B cell (primary cell): ENCODE measurements at regions not wholly inside any gene's neighbourhood (a gene's known extent, or its start where the extent isn't known, plus 50 kb on each side); places are given as distances from the start of the nearest gene placed in this dataset.

ENCODE experiments used
- ATAC-seq: fragments of 200-7000 bp; cut with Tn5 transposase; one replicate; pipeline ENCODE4 v1.10.0; 2021; ENCODE audit warnings: low read depth, mild to moderate bottlenecking, moderate number of reproducible peaks, moderate library complexity
- CTCF ChIA-PET: fragments of 350-600 bp; sonication (Branson Sonifier 250); formaldehyde crosslinking; loops from one replicate; lab custom pipeline; 2021; ENCODE audit warnings: antibody characterized with exemption, inconsistent platforms; lab: Charles Lee
- POLR2A ChIA-PET: fragments of 350-600 bp; sonication (Branson Sonifier 250); formaldehyde crosslinking; loops from one replicate; lab custom pipeline; 2021; ENCODE audit warnings: antibody characterized with exemption; lab: Charles Lee
- DNase-seq: peaks from one replicate; pipeline ENCODE4 v3.0.0; 2013
- H2AFZ ChIP-seq: 2 replicates; pipeline ENCODE4 v1.6.1; 2012; ENCODE audit warnings: mild to moderate bottlenecking, low read depth, low read length; ENCODE audit not compliant: insufficient read depth, poor library complexity, severe bottlenecking
- H3K27ac ChIP-seq, 2 donors: 1 replicate in 1 of 2; 2 replicates in 1 of 2; pipeline ENCODE4 v1.5.1; 2012 to 2013; ENCODE audit warnings: low read length in 2 of 2, mild to moderate bottlenecking in 2 of 2, moderate library complexity in 1 of 2
- H3K27me3 ChIP-seq, 4 experiments: fragments of 200-600 bp in 1 of 4; sonication (generic) in 1 of 4; replicated peaks in 1 of 4; 1 replicate in 2 of 4; 2 replicates in 2 of 4; pipeline versions ENCODE4 v1.6.1 to v1.7.0; 2013 to 2016; ENCODE audit warnings: low read length in 3 of 4, mild to moderate bottlenecking in 2 of 4, mixed read lengths in 1 of 4, moderate library complexity in 1 of 4; ENCODE audit not compliant: insufficient read depth in 4 of 4, control insufficient read depth in 3 of 4; ENCODE audit errors: control extremely low read depth in 1 of 4
- H3K36me3 ChIP-seq, 2 experiments: replicated peaks in 1 of 2; 1 replicate in 1 of 2; 2 replicates in 1 of 2; pipeline versions ENCODE4 v1.6.1 to v1.7.1; 2013; ENCODE audit warnings: low read length in 1 of 2; ENCODE audit not compliant: insufficient read depth in 2 of 2, control insufficient read depth in 1 of 2; ENCODE audit errors: control extremely low read depth in 1 of 2, extremely low read depth in 1 of 2
- H3K4me1 ChIP-seq, 2 donors: fragments of 200-600 bp in 1 of 2; sonication (generic) in 1 of 2; 1 replicate in 1 of 2; 2 replicates in 1 of 2; pipeline versions ENCODE4 v1.5.1 to v1.6.1; 2013 to 2017; ENCODE audit warnings: low read length in 2 of 2; ENCODE audit not compliant: control insufficient read depth in 2 of 2, insufficient read depth in 2 of 2
- H3K4me2 ChIP-seq: replicated peaks from 2 replicates; pipeline ENCODE3; 2012; ENCODE audit warnings: mild to moderate bottlenecking, low read depth, low read length; ENCODE audit not compliant: poor library complexity, severe bottlenecking
- H3K4me3 ChIP-seq, 5 experiments: fragments of 200-600 bp in 1 of 5; sonication (generic) in 1 of 5; 1 replicate in 3 of 5; 2 replicates in 2 of 5; pipeline versions ENCODE4 v1.5.1 to v1.7.0; 2011 to 2016; ENCODE audit warnings: low read length in 4 of 5, mild to moderate bottlenecking in 4 of 5, low read depth in 2 of 5, control low read depth in 1 of 5, moderate library complexity in 1 of 5; ENCODE audit not compliant: insufficient read depth in 1 of 5; ENCODE audit errors: control extremely low read depth in 1 of 5, extremely low read depth in 1 of 5
- H3K79me2 ChIP-seq: fragments of 200-600 bp; sonication (generic); one replicate; pipeline ENCODE4 v1.6.0; 2016; ENCODE audit warnings: low read length; ENCODE audit not compliant: control insufficient read depth, insufficient read depth
- H3K9ac ChIP-seq: fragments of 200-600 bp; sonication (generic); 2 replicates; pipeline ENCODE4 v1.6.1; 2017; ENCODE audit warnings: mild to moderate bottlenecking, low read length, moderate library complexity
- H3K9me3 ChIP-seq, 3 donors: one replicate each; pipeline versions ENCODE4 v1.6.1 to v1.7.1; 2013; ENCODE audit warnings: low read length in 2 of 3; ENCODE audit not compliant: control insufficient read depth in 2 of 3, insufficient read depth in 1 of 3; ENCODE audit errors: control extremely low read depth in 1 of 3
- H4K20me1 ChIP-seq: 2 replicates; pipeline ENCODE4 v1.6.0; 2012; ENCODE audit warnings: mild to moderate bottlenecking, low read length; ENCODE audit not compliant: insufficient read depth, control insufficient read depth, poor library complexity, severe bottlenecking
- H3K27ac Mint-ChIP-seq: one replicate; pipeline ENCODE4 v1.8.0; 2021; ENCODE audit warnings: mixed read lengths
- H3K27me3 Mint-ChIP-seq: one replicate; pipeline ENCODE4 v1.8.0; 2021; ENCODE audit warnings: mixed read lengths
- H3K4me1 Mint-ChIP-seq: one replicate; pipeline ENCODE4 v1.8.0; 2021; ENCODE audit warnings: mixed read lengths
- H3K4me3 Mint-ChIP-seq: one replicate; pipeline ENCODE4 v1.8.0; 2021; ENCODE audit warnings: mixed read lengths
- H3K9me3 Mint-ChIP-seq: one replicate; pipeline ENCODE4 v1.8.0; 2022; ENCODE audit warnings: mixed read lengths; ENCODE audit not compliant: insufficient read depth
- CTCF ChIP-seq: fragments of 200-600 bp; IDR thresholded peaks from one replicate; pipeline ENCODE4 v1.8.0; 2022; ENCODE audit warnings: antibody characterized with exemption, mild to moderate bottlenecking
- EZH2 ChIP-seq: IDR thresholded peaks from 2 replicates; pipeline ENCODE4 v1.6.1; 2012; ENCODE audit warnings: borderline replicate concordance, low read depth, mild to moderate bottlenecking, moderate library complexity, low read length; ENCODE audit not compliant: insufficient read depth, poor library complexity, severe bottlenecking
- WGBS: methylation state at CpG from one replicate; pipeline ENCODE4 v1.1.5; 2013; ENCODE audit warnings: missing lambda C conversion rate; ENCODE audit not compliant: insufficient coverage; 5-methylcytosine and 5-hydroxymethylcytosine counted together
- intact Hi-C: fragments of 100-400 bp; cut with micrococcal nuclease; formaldehyde crosslinking; loops from one replicate; pipeline ENCODE4 v1.10.0; 2022

GRCh38 chr12:65684906-65685305, 139.4 kb upstream of the HMGA2 start:
- H3K27ac ChIP-seq = no peak overlapping the region
- H3K4me3 ChIP-seq = no peak overlapping the region
- ChIA-PET CTCF (no interaction called here), POLR2A (no interaction called here)
- H2AFZ ChIP-seq = no peak overlapping the region
- no peaks in the 10 kb centered on the region for H3K79me2 ChIP-seq
- no peaks in the 10 kb centered on the region for H3K27me3 Mint-ChIP-seq
- H3K27ac Mint-ChIP-seq = no peak overlapping the region
- no peaks in the 10 kb centered on the region for H3K9me3 ChIP-seq
- H3K4me1 ChIP-seq = no peaks in the 10 kb centered on the region
- 90% methylated on average over 2 of the region's 2 CpGs for WGBS
- no peaks in the 10 kb centered on the region for H4K20me1 ChIP-seq
- no peaks in the 10 kb centered on the region for H3K4me1 Mint-ChIP-seq
- ATAC-seq (no peak), DNase-seq (no peak)
- intact Hi-C loops = no loop called here
- no peaks in the 10 kb centered on the region for H3K9me3 Mint-ChIP-seq
- no peaks in the 10 kb centered on the region for H3K36me3 ChIP-seq
- H3K4me2 ChIP-seq = no peak overlapping the region
- no peak overlapping the region for H3K4me3 Mint-ChIP-seq
- no peak for TF ChIP-seq CTCF
- H3K27me3 ChIP-seq = no peaks in the 10 kb centered on the region
- no peak overlapping the region for H3K9ac ChIP-seq

- no peaks in the 10 kb centered on the region for H3K9me3 Mint-ChIP-seq
- H3K4me3 Mint-ChIP-seq = no peak overlapping the region
- H3K36me3 ChIP-seq = no peaks in the 10 kb centered on the region
- ATAC-seq (no peak), DNase-seq (no peak)
- no peaks in the 10 kb centered on the region for H3K9me3 ChIP-seq
- no peaks in the 10 kb centered on the region for H3K27me3 Mint-ChIP-seq
- no peaks in the 10 kb centered on the region for H3K4me1 ChIP-seq
- H3K4me2 ChIP-seq = no peak overlapping the region
- no peaks in the 10 kb centered on the region for H3K4me1 Mint-ChIP-seq
- H3K27ac Mint-ChIP-seq = no peak overlapping the region
- TF ChIP-seq EZH2 (no peak), CTCF (no peak)
- H3K27me3 ChIP-seq = no peaks in the 10 kb centered on the region
- POLR2A ChIA-PET = no interaction called here
- CTCF ChIA-PET = no interaction called here
- no CpG with 5 or more reads among the region's 4 CpGs for whole genome bisulfite sequencing
- H3K4me3 ChIP-seq = no peak overlapping the region
- no peaks in the 10 kb centered on the region for H3K79me2 ChIP-seq
- no peaks in the 10 kb centered on the region for H4K20me1 ChIP-seq
- no peak overlapping the region for H3K27ac ChIP-seq
- no peak overlapping the region for H2AFZ ChIP-seq
- no peak overlapping the region for H3K9ac ChIP-seq
- intact Hi-C loops = no loop called here
Measured at GRCh38 chr12:65685514-65685913, 138.8 kb upstream of the HMGA2 start.
